IMR-90 (cell line): ENCODE measurements at regions not wholly inside any gene's neighbourhood (a gene's known extent, or its start where the extent isn't known, plus 50 kb on each side); places are given as distances from the start of the nearest gene placed in this dataset.
A peak's percentile ranks its signal among the peaks of the same experiment; 100 is the strongest.

ENCODE experiments used
- ATAC-seq: fragments of 200-7000 bp; cut with Tn5 transposase; 2 replicates; pipeline ENCODE4 v1.9.1; 2020; ENCODE audit warnings: low read depth, mild to moderate bottlenecking, moderate library complexity
- BruUV-seq: library from RNA; stranded (reverse); fragments of 400-500 nt; replicated peaks from 2 replicates; lab custom pipeline; 2021; lab: Mats Ljungman, UMichigan
- CTCF ChIA-PET: fragments of 300-600 bp; formaldehyde crosslinking; extraction: SDS; loops from one replicate; lab custom pipeline; 2021; ENCODE audit warnings: antibody characterized with exemption; lab: Yijun Ruan, JAX
- POLR2A ChIA-PET: fragments of 300-600 bp; sonication (Branson Sonifier 250); formaldehyde crosslinking; loops from one replicate; lab custom pipeline; 2022; ENCODE audit warnings: antibody characterized with exemption; ENCODE audit not compliant: unreplicated experiment; lab: Charles Lee
- DNase-seq: peaks from one replicate; pipeline ENCODE4 v3.0.0; 2013
- H2AFZ ChIP-seq: replicated peaks from 2 replicates; pipeline ENCODE3; 2013; ENCODE audit warnings: low read length, mild to moderate bottlenecking; ENCODE audit not compliant: poor library complexity
- H2AK5ac ChIP-seq: 2 replicates; pipeline ENCODE4 v1.6.1; 2013; ENCODE audit warnings: low read depth, low read length, inconsistent platforms
- H2AK9ac ChIP-seq: replicated peaks from 2 replicates; pipeline ENCODE3; 2013; ENCODE audit warnings: mild to moderate bottlenecking, low read depth, low read length, moderate library complexity; ENCODE audit not compliant: poor library complexity
- H2BK120ac ChIP-seq: 2 replicates; pipeline ENCODE4 v1.6.1; 2013; ENCODE audit warnings: low read depth, low read length, inconsistent platforms
- H2BK15ac ChIP-seq: 3 replicates; pipeline ENCODE4 v1.6.1; 2013; ENCODE audit warnings: low read depth, low read length, inconsistent platforms
- H2BK20ac ChIP-seq: 2 replicates; pipeline ENCODE4 v1.6.1; 2013; ENCODE audit warnings: low read depth, mild to moderate bottlenecking, inconsistent platforms, low read length, moderate library complexity
- H2BK5ac ChIP-seq: 2 replicates; pipeline ENCODE4 v1.6.1; 2013; ENCODE audit warnings: mild to moderate bottlenecking, low read depth, low read length, inconsistent platforms; ENCODE audit not compliant: poor library complexity, severe bottlenecking
- H3K14ac ChIP-seq: replicated peaks from 2 replicates; pipeline ENCODE4 v1.6.1; 2013; ENCODE audit warnings: low read depth, low read length, inconsistent platforms
- H3K18ac ChIP-seq: 2 replicates; pipeline ENCODE4 v1.6.1; 2013; ENCODE audit warnings: low read depth, low read length, control low read depth
- H3K23ac ChIP-seq: 2 replicates; pipeline ENCODE4 v1.6.1; 2013; ENCODE audit warnings: low read depth, low read length, inconsistent platforms
- H3K27ac ChIP-seq: 2 replicates; pipeline ENCODE4 v1.5.1; 2013; ENCODE audit warnings: mild to moderate bottlenecking, control low read depth, low read length; ENCODE audit not compliant: insufficient read depth
- H3K27me3 ChIP-seq: 2 replicates; pipeline ENCODE4 v1.6.1; 2013; ENCODE audit warnings: low read length; ENCODE audit not compliant: control insufficient read depth, insufficient read depth
- H3K36me3 ChIP-seq: 2 replicates; pipeline ENCODE4 v1.6.1; 2013; ENCODE audit warnings: low read length, mixed read lengths; ENCODE audit not compliant: control insufficient read depth, insufficient read depth
- H3K4ac ChIP-seq: 2 replicates; pipeline ENCODE4 v1.6.1; 2013; ENCODE audit warnings: low read depth, low read length, inconsistent platforms
- H3K4me1 ChIP-seq: 2 replicates; pipeline ENCODE4 v1.6.1; 2013; ENCODE audit warnings: low read length, mixed read lengths; ENCODE audit not compliant: control insufficient read depth, insufficient read depth
- H3K4me2 ChIP-seq: 2 replicates; pipeline ENCODE4 v1.6.1; 2013; ENCODE audit warnings: low read depth, mild to moderate bottlenecking, control low read depth, low read length, moderate library complexity
- H3K4me3 ChIP-seq: 2 replicates; pipeline ENCODE4 v1.5.1; 2013; ENCODE audit warnings: low read depth, mild to moderate bottlenecking, control low read depth, low read length, moderate library complexity; ENCODE audit not compliant: insufficient read depth
- H3K56ac ChIP-seq: 2 replicates; pipeline ENCODE4 v1.6.1; 2013; ENCODE audit warnings: low read length, inconsistent platforms; ENCODE audit not compliant: insufficient read depth; ENCODE audit errors: extremely low read depth
- H3K79me1 ChIP-seq, 2 experiments: 2 replicates each; pipeline ENCODE4 v1.6.1; 2013; ENCODE audit warnings: low read length in 2 of 2, inconsistent platforms in 1 of 2, low read depth in 1 of 2
- H3K9ac ChIP-seq: 2 replicates; pipeline ENCODE4 v1.6.1; 2013; ENCODE audit warnings: low read depth, low read length, control low read depth
- H3K9me1 ChIP-seq: 2 replicates; pipeline ENCODE4 v1.6.1; 2013; ENCODE audit warnings: low read length, inconsistent platforms; ENCODE audit not compliant: insufficient read depth
- H3K9me3 ChIP-seq: 2 replicates; pipeline ENCODE4 v1.6.1; 2013; ENCODE audit warnings: low read length; ENCODE audit not compliant: control insufficient read depth, insufficient read depth
- H4K20me1 ChIP-seq: 2 replicates; pipeline ENCODE4 v1.6.1; 2013; ENCODE audit warnings: low read length, inconsistent platforms; ENCODE audit not compliant: insufficient read depth
- H4K5ac ChIP-seq: 2 replicates; pipeline ENCODE4 v1.6.1; 2013; ENCODE audit warnings: mild to moderate bottlenecking, low read depth, low read length, control low read depth
- H4K8ac ChIP-seq, 2 experiments: 2 replicates each; pipeline ENCODE4 v1.6.1; 2013; ENCODE audit warnings: low read depth in 2 of 2, low read length in 2 of 2, control low read depth in 1 of 2, inconsistent platforms in 1 of 2
- H4K91ac ChIP-seq: 2 replicates; pipeline ENCODE4 v1.6.1; 2013; ENCODE audit warnings: low read depth, low read length, inconsistent platforms; ENCODE audit not compliant: insufficient read depth
- CEBPB ChIP-seq: IDR thresholded peaks from 2 replicates; pipeline ENCODE4 v1.6.1; 2012; ENCODE audit warnings: low read depth, low read length, improper control_type of control experiment
- MAZ ChIP-seq: IDR thresholded peaks from 2 replicates; pipeline ENCODE4 v1.6.1; 2012; ENCODE audit warnings: low read depth, mild to moderate bottlenecking, low read length, improper control_type of control experiment, moderate library complexity, borderline replicate concordance
- WGBS, 2 experiments: methylation state at CpG; one replicate each; pipeline versions ENCODE4 v1.1.5 to v1.1.7; 2013; ENCODE audit warnings: missing lambda C conversion rate in 2 of 2; ENCODE audit not compliant: insufficient read length in 1 of 2; ENCODE audit errors: extremely low coverage in 2 of 2; 5-methylcytosine and 5-hydroxymethylcytosine counted together
- dilution Hi-C: fragments of 300-500 bp; cut with HindIII; formaldehyde crosslinking; loops from one replicate; pipeline ENCODE4 v1.14.3; 2018; ENCODE audit warnings: low sequenced_read_pairs; ENCODE audit not compliant: unreplicated experiment
- in situ Hi-C: fragments of 300-500 bp; cut with MboI; formaldehyde crosslinking; loops from 3 replicates; pipeline ENCODE4 v1.14.3; 2019; ENCODE audit warnings: low sequenced_read_pairs, inconsistent platforms, mixed read lengths
- intact Hi-C: fragments of 100-400 bp; cut with micrococcal nuclease; formaldehyde crosslinking; loops from 2 replicates; pipeline ENCODE4 v1.10.0; 2022

DNA sequence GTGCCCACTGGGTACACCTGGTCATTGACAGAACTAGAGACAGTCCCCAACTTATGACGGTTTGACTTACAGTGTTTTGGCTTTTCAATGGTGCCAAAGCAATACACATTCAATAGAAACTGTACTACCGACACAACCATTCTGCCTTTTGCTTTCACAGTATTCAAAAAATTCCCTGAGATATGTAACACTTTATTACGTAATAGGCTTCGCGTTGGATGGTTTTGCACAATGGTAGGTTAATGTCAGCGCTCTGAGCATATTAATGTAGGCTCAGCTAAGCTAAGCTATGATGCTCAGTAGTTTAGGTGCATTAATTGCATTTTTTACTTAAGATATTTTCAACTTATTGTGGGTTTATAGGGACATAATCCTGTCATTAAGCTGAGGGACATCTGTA, 105.1 kb upstream of the B3GAT1 start:
- dilution Hi-C loops (no loop called here), intact Hi-C loops (no loop called here), in situ Hi-C loops (no loop called here)
- no TSS peak for BruUV-seq
- Histone ChIP-seq H4K8ac (no peak overlapping the region), H4K5ac (no peak overlapping the region), H2BK5ac (no peak overlapping the region), H3K9me3 (peaks cover 60% of the 10 kb centered on the region), H3K27me3 (no peaks in the 10 kb centered on the region), H4K20me1 (no peaks in the 10 kb centered on the region), H2AK5ac (no peak overlapping the region), H3K4me2 (no peak overlapping the region), H2BK15ac (no peak overlapping the region), H2BK120ac (no peak overlapping the region), H3K4me1 (no peaks in the 10 kb centered on the region), H3K4me3 (no peak overlapping the region), H4K91ac (no peak overlapping the region), H2BK20ac (no peak overlapping the region), H3K14ac (no peak overlapping the region), H2AK9ac (no peak overlapping the region), H3K36me3 (no peaks in the 10 kb centered on the region), H3K56ac (no peak overlapping the region), H3K18ac (no peak overlapping the region), H3K9me1 (no peaks in the 10 kb centered on the region), H3K27ac (no peak overlapping the region), H3K4ac (no peak overlapping the region), H3K23ac (no peak overlapping the region), H3K9ac (no peak overlapping the region), H3K79me1 (no peaks in the 10 kb centered on the region), H2AFZ (no peak overlapping the region)
- WGBS, 2 experiments = no CpG with 5 or more reads among the region's 6 CpGs
- peak; percentile 59 for TF ChIP-seq CEBPB
- no peak for TF ChIP-seq MAZ
- ChIA-PET CTCF (no interaction called here), POLR2A (no interaction called here)
- DNase-seq (no peak), ATAC-seq (no peak)
